ENCODE measurements at regions not wholly inside any gene's neighbourhood (a gene's known extent, or its start where the extent isn't known, plus 50 kb on each side); places are given as distances from the start of the nearest gene placed in this dataset.

GRCh38 chr6:2504495-2505064 lies 246.1 kb downstream of the MYLK4 start:
- intact Hi-C loops (cut with micrococcal nuclease), result no loop called here
- DNase-seq (ENCODE audit: low spot score), result no peak
- H3K27ac Mint-ChIP-seq, result no peak overlapping the region
- peaks cover 50% of the 10 kb centered on the region for H3K27me3 Mint-ChIP-seq (ENCODE audit: insufficient read depth)
- no peaks in the 10 kb centered on the region for H3K4me1 Mint-ChIP-seq (ENCODE audit: low read depth)
- H3K9me3 Mint-ChIP-seq, result no peaks in the 10 kb centered on the region
- H3K36me3 Mint-ChIP-seq (ENCODE audit: low read depth), result no peaks in the 10 kb centered on the region
- no peak overlapping the region for H3K4me3 Mint-ChIP-seq

GRCh38 chr6:2503816-2504494 lies 246.8 kb downstream of the MYLK4 start:
- Mint-ChIP-seq H3K4me3 (no peak overlapping the region), H3K27ac (no peak overlapping the region), H3K4me1 (ENCODE audit: low read depth) (no peaks in the 10 kb centered on the region), H3K27me3 (ENCODE audit: insufficient read depth) (peaks cover 48% of the 10 kb centered on the region), H3K9me3 (no peaks in the 10 kb centered on the region), H3K36me3 (ENCODE audit: low read depth) (no peaks in the 10 kb centered on the region)
- intact Hi-C loops (cut with micrococcal nuclease), result no loop called here
- DNase-seq (ENCODE audit: low spot score), result no peak

- no peaks in the 10 kb centered on the region for H3K36me3 Mint-ChIP-seq (ENCODE audit: low read depth)
- H3K4me1 Mint-ChIP-seq (ENCODE audit: low read depth), result no peaks in the 10 kb centered on the region
- no peak for DNase-seq (ENCODE audit: low spot score)
- H3K27me3 Mint-ChIP-seq (ENCODE audit: insufficient read depth), result peaks cover 44% of the 10 kb centered on the region
- H3K27ac Mint-ChIP-seq, result no peak overlapping the region
- intact Hi-C loops (cut with micrococcal nuclease), result no loop called here
- no peak overlapping the region for H3K4me3 Mint-ChIP-seq
- no peaks in the 10 kb centered on the region for H3K9me3 Mint-ChIP-seq
These were observed 247.6 kb downstream of the MYLK4 start for GRCh38 chr6:2502998-2503674.

GRCh38 chr6:2502096-2502997 lies 248.4 kb downstream of the MYLK4 start:
- no peaks in the 10 kb centered on the region for H3K9me3 Mint-ChIP-seq
- no peaks in the 10 kb centered on the region for H3K36me3 Mint-ChIP-seq (ENCODE audit: low read depth)
- no peak overlapping the region for H3K27ac Mint-ChIP-seq
- H3K4me3 Mint-ChIP-seq, result no peak overlapping the region
- peaks cover 37% of the 10 kb centered on the region for H3K27me3 Mint-ChIP-seq (ENCODE audit: insufficient read depth)
- intact Hi-C loops (cut with micrococcal nuclease), result no loop called here
- H3K4me1 Mint-ChIP-seq (ENCODE audit: low read depth), result no peaks in the 10 kb centered on the region
- DNase-seq (ENCODE audit: low spot score), result no peak

- Mint-ChIP-seq H3K4me1 (ENCODE audit: low read depth) (no peaks in the 10 kb centered on the region), H3K9me3 (no peaks in the 10 kb centered on the region), H3K36me3 (ENCODE audit: low read depth) (no peaks in the 10 kb centered on the region), H3K27ac (no peak overlapping the region), H3K27me3 (ENCODE audit: insufficient read depth) (peaks cover 15% of the 10 kb centered on the region), H3K4me3 (no peak overlapping the region)
- intact Hi-C loops (cut with micrococcal nuclease), result no loop called here
- no peak for DNase-seq (ENCODE audit: low spot score)
These were observed 252.6 kb downstream of the MYLK4 start for GRCh38 chr6:2497922-2498623.

GRCh38 chr6:2496291-2496690 lies 250.9 kb upstream of the GMDS start:
- H3K4me3 Mint-ChIP-seq, result no peak overlapping the region

GRCh38 chr6:2492686-2493523 lies 247.5 kb upstream of the GMDS start:
- intact Hi-C loops (cut with micrococcal nuclease), result no loop called here
- Mint-ChIP-seq H3K4me1 (ENCODE audit: low read depth) (no peaks in the 10 kb centered on the region), H3K27me3 (ENCODE audit: insufficient read depth) (peaks cover 9% of the 10 kb centered on the region), H3K27ac (no peak overlapping the region), H3K4me3 (no peak overlapping the region), H3K9me3 (no peaks in the 10 kb centered on the region), H3K36me3 (ENCODE audit: low read depth) (no peaks in the 10 kb centered on the region)
- no peak for DNase-seq (ENCODE audit: low spot score)

More at GRCh38 chr6:2496291-2496690, 250.9 kb upstream of the GMDS start:
- intact Hi-C loops (cut with micrococcal nuclease), result no loop called here
- Mint-ChIP-seq H3K36me3 (ENCODE audit: low read depth) (no peaks in the 10 kb centered on the region), H3K9me3 (no peaks in the 10 kb centered on the region), H3K4me1 (ENCODE audit: low read depth) (no peaks in the 10 kb centered on the region), H3K27ac (no peak overlapping the region), H3K27me3 (ENCODE audit: insufficient read depth) (peaks cover 13% of the 10 kb centered on the region)
- DNase-seq (ENCODE audit: low spot score), result no peak

- Mint-ChIP-seq H3K27ac (no peak overlapping the region), H3K4me1 (ENCODE audit: low read depth) (no peaks in the 10 kb centered on the region), H3K36me3 (ENCODE audit: low read depth) (no peaks in the 10 kb centered on the region), H3K27me3 (ENCODE audit: insufficient read depth) (peaks cover 12% of the 10 kb centered on the region), H3K9me3 (no peaks in the 10 kb centered on the region), H3K4me3 (no peak overlapping the region)
- no peak for DNase-seq (ENCODE audit: low spot score)
- intact Hi-C loops (cut with micrococcal nuclease), result no loop called here
These were observed 245.7 kb upstream of the GMDS start for GRCh38 chr6:2491137-2491536.

GRCh38 chr6:2488578-2488977 lies 243.2 kb upstream of the GMDS start:
- intact Hi-C loops (cut with micrococcal nuclease), result no loop called here
- peaks cover 11% of the 10 kb centered on the region for H3K27me3 Mint-ChIP-seq (ENCODE audit: insufficient read depth)
- H3K4me3 Mint-ChIP-seq, result no peak overlapping the region
- no peaks in the 10 kb centered on the region for H3K4me1 Mint-ChIP-seq (ENCODE audit: low read depth)
- no peaks in the 10 kb centered on the region for H3K36me3 Mint-ChIP-seq (ENCODE audit: low read depth)
- no peak overlapping the region for H3K27ac Mint-ChIP-seq
- peaks cover 5% of the 10 kb centered on the region for H3K9me3 Mint-ChIP-seq
- no peak for DNase-seq (ENCODE audit: low spot score)

GRCh38 chr6:2485116-2485515 lies 239.7 kb upstream of the GMDS start:
- H3K27ac Mint-ChIP-seq, result no peak overlapping the region
- H3K27me3 Mint-ChIP-seq (ENCODE audit: insufficient read depth), result peaks cover 7% of the 10 kb centered on the region
- no peak overlapping the region for H3K4me3 Mint-ChIP-seq
- no peaks in the 10 kb centered on the region for H3K36me3 Mint-ChIP-seq (ENCODE audit: low read depth)
- H3K9me3 Mint-ChIP-seq, result peaks cover 24% of the 10 kb centered on the region
- no peak for DNase-seq (ENCODE audit: low spot score)
- H3K4me1 Mint-ChIP-seq (ENCODE audit: low read depth), result no peaks in the 10 kb centered on the region
- intact Hi-C loops (cut with micrococcal nuclease), result no loop called here

GRCh38 chr6:2482773-2483172 lies 237.4 kb upstream of the GMDS start:
- DNase-seq (ENCODE audit: low spot score), result no peak
- no peaks in the 10 kb centered on the region for H3K36me3 Mint-ChIP-seq (ENCODE audit: low read depth)
- H3K4me3 Mint-ChIP-seq, result no peak overlapping the region
- H3K9me3 Mint-ChIP-seq, result peaks cover 24% of the 10 kb centered on the region
- peaks cover 9% of the 10 kb centered on the region for H3K27me3 Mint-ChIP-seq (ENCODE audit: insufficient read depth)
- H3K4me1 Mint-ChIP-seq (ENCODE audit: low read depth), result no peaks in the 10 kb centered on the region
- intact Hi-C loops (cut with micrococcal nuclease), result no loop called here
- H3K27ac Mint-ChIP-seq, result no peak overlapping the region

GRCh38 chr6:2481307-2481706 lies 235.9 kb upstream of the GMDS start:
- Mint-ChIP-seq H3K36me3 (ENCODE audit: low read depth) (no peaks in the 10 kb centered on the region), H3K4me3 (no peak overlapping the region), H3K27me3 (ENCODE audit: insufficient read depth) (peaks cover 8% of the 10 kb centered on the region), H3K27ac (no peak overlapping the region), H3K9me3 (peaks cover 24% of the 10 kb centered on the region), H3K4me1 (ENCODE audit: low read depth) (no peaks in the 10 kb centered on the region)
- intact Hi-C loops (cut with micrococcal nuclease), result no loop called here
- DNase-seq (ENCODE audit: low spot score), result no peak

Data from activated T-helper 1 cell treated with anti-CD3 and anti-CD28 coated beads, Interleukin-12 subunit alpha, Interleukin-12 subunit beta, Interleukin-2, Interleukin-4 antibody, amounts not matched to agents 30 ng/mL and 10 ng/mL and 1 ng/mL, durations not matched to agents 14 hours and 24 hours and 36 hours (primary cell).